GOT3 (cell line): ENCODE measurements at regions not wholly inside any gene's neighbourhood (a gene's known extent, or its start where the extent isn't known, plus 50 kb on each side); places are given as distances from the start of the nearest gene placed in this dataset.

Experiments used
- DNase-seq: peaks from one replicate; lab custom pipeline; 2025; ENCODE audit warnings: mixed read lengths; lab: John Stamatoyannopoulos, UW

GRCh38 chr4:178799204-178799603 lies 1357.0 kb upstream of the AGA start:
- DNase-seq = no peak

DNA sequence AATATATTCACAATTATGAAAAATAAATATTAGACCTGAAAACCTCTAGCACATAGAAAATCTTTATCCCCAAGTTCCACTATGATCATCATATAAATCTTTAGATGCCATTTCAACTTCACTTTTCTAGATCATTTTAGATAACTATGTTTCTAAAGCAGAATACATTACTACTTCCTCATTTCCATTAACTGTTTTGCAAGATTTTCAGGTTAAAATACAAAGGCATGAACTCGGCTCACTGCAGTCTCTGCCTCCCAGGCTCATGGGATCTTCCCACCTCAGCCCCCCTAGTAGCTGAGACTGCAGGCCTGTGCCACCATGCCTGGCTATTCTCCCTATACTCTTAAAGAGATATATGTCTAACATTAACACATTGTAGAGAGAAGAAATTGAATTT lies 1365.9 kb upstream of the AGA start:
- DNase-seq = no peak

GRCh38 chr4:178809921-178810320 lies 1367.7 kb upstream of the AGA start:
- no peak for DNase-seq

GRCh38 chr4:178811356-178811755 lies 1369.1 kb upstream of the AGA start:
- no peak for DNase-seq

- DNase-seq = no peak
These were observed 1370.6 kb upstream of the AGA start for GRCh38 chr4:178812866-178813265.

GRCh38 chr4:178814908-178815307 lies 1372.7 kb upstream of the AGA start:
- no peak for DNase-seq

GRCh38 chr4:178823673-178824295 lies 1381.5 kb upstream of the AGA start:
- no peak for DNase-seq

DNA sequence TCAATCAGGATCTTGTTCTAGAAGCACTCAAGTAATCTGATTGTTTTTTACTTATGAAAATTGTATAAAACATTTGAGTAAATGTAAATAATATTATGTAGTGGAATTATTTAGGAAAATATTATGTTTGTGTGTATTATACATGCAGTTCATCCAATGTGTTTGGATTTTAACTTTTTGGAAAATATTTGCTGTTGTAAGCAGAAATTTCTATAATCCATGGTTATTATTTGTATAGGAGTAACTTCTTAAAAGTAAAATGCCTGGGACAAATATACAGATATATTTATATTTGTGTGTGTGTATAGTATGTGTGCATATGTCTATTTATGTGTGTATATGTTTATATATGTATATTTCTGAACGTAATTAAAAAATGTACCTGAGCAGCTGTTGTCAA lies 1394.6 kb upstream of the AGA start:
- DNase-seq = no peak

- no peak for DNase-seq
These were observed 1396.5 kb upstream of the AGA start for GRCh38 chr4:178838776-178839175.

GRCh38 chr4:178856139-178856800 lies 1414.0 kb upstream of the AGA start:
- DNase-seq = no peak

GRCh38 chr4:178871476-178871875 lies 1429.2 kb upstream of the AGA start:
- no peak for DNase-seq

DNA sequence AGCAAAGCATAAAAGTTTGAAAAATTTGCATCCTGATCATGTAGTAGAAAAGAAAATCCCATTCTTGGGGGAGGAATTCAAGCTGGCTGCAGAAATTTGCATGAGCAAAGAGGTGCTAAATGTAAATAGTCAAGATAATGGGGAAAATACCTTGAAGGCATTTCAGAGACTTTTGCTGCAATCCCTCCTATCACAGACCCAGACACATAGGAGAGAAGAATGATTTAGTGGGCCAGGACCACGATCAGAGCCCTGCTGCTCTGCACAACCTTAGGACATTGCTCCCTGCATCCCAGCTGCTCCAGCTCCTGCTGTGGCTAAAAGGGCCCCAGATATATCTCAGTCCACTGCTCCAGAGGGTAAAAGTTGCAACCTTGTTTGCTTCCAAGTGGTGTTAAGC lies 1439.7 kb upstream of the AGA start:
- DNase-seq = no peak

GRCh38 chr4:178894126-178894525 lies 1451.9 kb upstream of the AGA start:
- no peak for DNase-seq

- no peak for DNase-seq
These were observed 1456.8 kb upstream of the AGA start for GRCh38 chr4:178899084-178899483.

GRCh38 chr4:178917756-178918155 lies 1475.5 kb upstream of the AGA start:
- no peak for DNase-seq

DNA sequence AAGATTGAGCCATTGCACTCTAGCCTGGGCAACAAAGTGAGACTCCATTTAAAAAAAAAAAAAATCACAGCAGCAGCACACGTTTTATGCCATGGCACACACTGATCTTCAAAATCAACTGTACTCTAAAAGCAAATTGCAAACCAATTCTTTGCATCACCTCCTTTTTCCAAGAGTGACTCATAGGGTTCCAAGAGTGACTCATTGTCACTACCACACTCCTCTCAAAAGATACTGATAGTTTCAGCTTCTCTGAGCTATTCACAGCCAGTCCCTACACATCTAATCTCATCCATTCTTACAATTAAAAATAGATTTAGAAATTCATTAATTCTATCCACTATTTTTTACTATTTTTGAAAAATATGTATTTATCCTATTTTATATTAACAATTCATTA lies 1494.9 kb upstream of the AGA start:
- DNase-seq = no peak

DNA sequence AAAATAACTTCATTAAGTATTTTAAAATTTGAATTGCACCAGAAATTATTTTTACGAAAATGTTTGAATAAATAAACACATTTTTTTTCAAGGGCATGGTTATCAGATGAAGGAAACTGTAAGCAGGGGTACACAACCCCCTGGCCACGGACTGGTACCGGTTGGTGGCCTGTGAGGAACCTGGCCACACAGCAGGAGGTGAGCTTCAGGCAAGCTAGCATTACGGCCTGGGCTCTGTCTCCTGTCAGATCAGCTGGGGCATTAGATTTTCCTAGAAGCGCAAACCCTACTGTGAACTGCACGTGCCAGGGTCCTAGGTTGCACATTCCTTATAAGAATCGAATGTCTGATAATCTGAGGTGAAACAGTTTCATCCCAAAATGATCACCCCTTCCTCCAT lies 1499.7 kb upstream of the AGA start:
- DNase-seq = no peak

DNA sequence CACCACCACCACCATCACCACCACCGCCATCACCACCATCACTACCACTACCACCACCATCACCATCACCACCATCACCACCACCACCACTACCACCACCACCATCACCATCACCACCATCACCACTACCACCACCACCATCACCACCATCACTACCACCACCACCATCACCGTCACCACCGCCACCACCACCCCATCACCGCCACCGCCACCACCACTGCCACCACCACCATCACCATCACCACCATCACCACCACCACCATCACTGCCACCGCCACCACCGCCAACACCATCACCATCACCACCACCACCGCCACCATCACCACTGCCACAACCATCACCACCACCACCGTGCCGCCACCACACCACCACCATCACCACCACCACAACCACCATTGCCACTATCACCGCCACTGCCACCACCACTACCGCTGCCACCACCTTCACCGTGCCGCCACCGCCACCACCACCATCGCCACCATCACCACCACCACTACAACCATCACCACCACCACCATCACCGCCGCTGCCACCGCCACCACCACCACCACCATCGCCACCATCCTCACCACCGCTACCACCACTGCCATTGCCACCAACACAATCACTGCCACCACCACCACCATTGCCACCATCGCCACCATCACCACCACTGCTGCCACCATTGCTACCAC lies 1511.3 kb upstream of the AGA start:
- DNase-seq = no peak

- DNase-seq = no peak
These were observed 1513.4 kb upstream of the AGA start for GRCh38 chr4:178955614-178956013.

- no peak for DNase-seq
These were observed 1516.6 kb upstream of the AGA start for GRCh38 chr4:178958725-178959440.

DNA sequence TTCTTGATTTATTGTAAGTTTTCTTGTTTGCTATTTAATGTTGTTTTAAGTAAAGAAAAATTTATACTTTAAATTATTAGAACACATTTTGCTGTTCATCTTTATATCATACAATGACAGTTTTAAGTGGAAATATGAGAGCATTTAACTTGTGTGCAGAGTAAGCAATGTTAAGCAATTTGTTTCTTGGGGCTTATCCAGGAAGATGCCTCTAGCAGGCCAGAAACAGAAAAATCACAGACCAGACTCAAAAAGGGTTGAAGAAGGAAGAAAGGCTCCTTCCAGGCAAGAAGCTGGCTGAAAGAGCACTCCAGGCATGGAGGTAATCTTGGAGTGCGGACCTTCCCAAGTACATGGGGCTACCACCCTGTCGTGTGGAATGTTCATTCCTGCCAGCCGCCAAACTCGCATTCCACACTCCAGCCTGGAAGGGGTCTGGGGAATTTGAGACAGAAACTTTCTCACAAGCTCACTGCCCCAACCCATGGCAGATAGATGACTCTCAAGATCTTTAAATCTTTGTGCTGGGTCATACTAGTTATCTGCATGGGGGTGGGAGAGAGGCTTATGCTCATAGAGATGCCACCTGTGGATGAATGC lies 1521.3 kb upstream of the AGA start:
- no peak for DNase-seq

GRCh38 chr4:178966644-178967043 lies 1524.4 kb upstream of the AGA start:
- no peak for DNase-seq
